ENCODE measurements at regions not wholly inside any gene's neighbourhood (a gene's known extent, or its start where the extent isn't known, plus 50 kb on each side); places are given as distances from the start of the nearest gene placed in this dataset.

DNA sequence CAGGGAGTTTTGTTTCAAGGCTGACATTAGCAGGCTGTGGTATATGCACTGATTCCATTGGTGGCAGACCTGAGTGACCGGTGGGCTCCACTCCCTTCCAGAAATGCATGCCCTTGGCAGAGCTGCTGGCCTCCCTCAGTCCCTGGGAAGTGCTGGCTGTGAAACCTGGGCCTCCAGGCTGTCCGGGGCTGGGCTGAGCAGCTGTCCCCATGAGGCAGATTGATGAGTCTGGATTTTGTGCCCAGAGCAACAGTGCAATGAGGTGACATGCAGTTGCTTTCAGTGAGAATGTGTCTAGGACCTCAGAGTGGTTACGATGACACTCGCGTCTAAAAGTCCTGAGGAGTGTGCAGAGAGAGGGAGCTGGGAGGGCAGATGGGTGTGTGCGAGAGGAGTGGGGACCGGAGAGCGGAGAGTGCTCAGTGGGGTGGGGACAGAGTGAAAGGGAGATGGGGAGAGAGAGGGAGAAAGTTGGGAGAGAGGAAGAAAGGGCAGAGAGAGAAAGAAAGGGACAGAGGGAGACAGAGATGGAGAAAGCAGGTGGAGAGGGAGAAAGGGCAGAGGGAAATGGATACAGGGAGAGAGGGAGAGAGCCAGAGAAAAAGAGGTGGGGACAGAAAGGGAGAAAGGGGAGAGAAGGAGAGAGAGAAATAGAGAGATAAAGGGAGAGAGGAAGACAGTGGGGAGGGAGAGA is 978.3 kb downstream of the BRD1 start:
- TF ChIP-seq, protein P1, sequence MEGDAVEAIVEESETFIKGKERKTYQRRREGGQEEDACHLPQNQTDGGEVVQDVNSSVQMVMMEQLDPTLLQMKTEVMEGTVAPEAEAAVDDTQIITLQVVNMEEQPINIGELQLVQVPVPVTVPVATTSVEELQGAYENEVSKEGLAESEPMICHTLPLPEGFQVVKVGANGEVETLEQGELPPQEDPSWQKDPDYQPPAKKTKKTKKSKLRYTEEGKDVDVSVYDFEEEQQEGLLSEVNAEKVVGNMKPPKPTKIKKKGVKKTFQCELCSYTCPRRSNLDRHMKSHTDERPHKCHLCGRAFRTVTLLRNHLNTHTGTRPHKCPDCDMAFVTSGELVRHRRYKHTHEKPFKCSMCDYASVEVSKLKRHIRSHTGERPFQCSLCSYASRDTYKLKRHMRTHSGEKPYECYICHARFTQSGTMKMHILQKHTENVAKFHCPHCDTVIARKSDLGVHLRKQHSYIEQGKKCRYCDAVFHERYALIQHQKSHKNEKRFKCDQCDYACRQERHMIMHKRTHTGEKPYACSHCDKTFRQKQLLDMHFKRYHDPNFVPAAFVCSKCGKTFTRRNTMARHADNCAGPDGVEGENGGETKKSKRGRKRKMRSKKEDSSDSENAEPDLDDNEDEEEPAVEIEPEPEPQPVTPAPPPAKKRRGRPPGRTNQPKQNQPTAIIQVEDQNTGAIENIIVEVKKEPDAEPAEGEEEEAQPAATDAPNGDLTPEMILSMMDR (conservative IDR thresholded peaks at IDR 0.05; ENCODE audit: low read depth in 2 of 2): no peak
- TF ChIP-seq POLR2AphosphoS5 (IDR thresholded peaks at IDR 0.05; ENCODE audit: low read depth) (no peak), EZH2 (IDR thresholded peaks at IDR 0.05; ENCODE audit: low read depth, unreplicated experiment) (no peak), EZH2phosphoT487 (IDR thresholded peaks at IDR 0.05; ENCODE audit: unreplicated experiment) (no peak), ZNF114 (CRISPR knock-in tag; IDR thresholded peaks at IDR 0.05) (no peak), JUNB (IDR thresholded peaks at IDR 0.05; ENCODE audit: unreplicated experiment) (no peak), ZNF331 (CRISPR knock-in tag; IDR thresholded peaks at IDR 0.05; ENCODE audit: low read depth) (no peak), NANOG (IDR thresholded peaks at IDR 0.05; ENCODE audit: borderline replicate concordance) (no peak), CREB1 (CRISPR knock-in tag; IDR thresholded peaks at IDR 0.05; ENCODE audit: low read depth) (no peak), STAT1 (IDR thresholded peaks at IDR 0.05; ENCODE audit: unreplicated experiment) (no peak)
- TF ChIP-seq, protein P2, sequence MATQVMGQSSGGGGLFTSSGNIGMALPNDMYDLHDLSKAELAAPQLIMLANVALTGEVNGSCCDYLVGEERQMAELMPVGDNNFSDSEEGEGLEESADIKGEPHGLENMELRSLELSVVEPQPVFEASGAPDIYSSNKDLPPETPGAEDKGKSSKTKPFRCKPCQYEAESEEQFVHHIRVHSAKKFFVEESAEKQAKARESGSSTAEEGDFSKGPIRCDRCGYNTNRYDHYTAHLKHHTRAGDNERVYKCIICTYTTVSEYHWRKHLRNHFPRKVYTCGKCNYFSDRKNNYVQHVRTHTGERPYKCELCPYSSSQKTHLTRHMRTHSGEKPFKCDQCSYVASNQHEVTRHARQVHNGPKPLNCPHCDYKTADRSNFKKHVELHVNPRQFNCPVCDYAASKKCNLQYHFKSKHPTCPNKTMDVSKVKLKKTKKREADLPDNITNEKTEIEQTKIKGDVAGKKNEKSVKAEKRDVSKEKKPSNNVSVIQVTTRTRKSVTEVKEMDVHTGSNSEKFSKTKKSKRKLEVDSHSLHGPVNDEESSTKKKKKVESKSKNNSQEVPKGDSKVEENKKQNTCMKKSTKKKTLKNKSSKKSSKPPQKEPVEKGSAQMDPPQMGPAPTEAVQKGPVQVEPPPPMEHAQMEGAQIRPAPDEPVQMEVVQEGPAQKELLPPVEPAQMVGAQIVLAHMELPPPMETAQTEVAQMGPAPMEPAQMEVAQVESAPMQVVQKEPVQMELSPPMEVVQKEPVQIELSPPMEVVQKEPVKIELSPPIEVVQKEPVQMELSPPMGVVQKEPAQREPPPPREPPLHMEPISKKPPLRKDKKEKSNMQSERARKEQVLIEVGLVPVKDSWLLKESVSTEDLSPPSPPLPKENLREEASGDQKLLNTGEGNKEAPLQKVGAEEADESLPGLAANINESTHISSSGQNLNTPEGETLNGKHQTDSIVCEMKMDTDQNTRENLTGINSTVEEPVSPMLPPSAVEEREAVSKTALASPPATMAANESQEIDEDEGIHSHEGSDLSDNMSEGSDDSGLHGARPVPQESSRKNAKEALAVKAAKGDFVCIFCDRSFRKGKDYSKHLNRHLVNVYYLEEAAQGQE (IDR thresholded peaks at IDR 0.05; ENCODE audit: unreplicated experiment): no peak
- TF ChIP-seq, protein P3, sequence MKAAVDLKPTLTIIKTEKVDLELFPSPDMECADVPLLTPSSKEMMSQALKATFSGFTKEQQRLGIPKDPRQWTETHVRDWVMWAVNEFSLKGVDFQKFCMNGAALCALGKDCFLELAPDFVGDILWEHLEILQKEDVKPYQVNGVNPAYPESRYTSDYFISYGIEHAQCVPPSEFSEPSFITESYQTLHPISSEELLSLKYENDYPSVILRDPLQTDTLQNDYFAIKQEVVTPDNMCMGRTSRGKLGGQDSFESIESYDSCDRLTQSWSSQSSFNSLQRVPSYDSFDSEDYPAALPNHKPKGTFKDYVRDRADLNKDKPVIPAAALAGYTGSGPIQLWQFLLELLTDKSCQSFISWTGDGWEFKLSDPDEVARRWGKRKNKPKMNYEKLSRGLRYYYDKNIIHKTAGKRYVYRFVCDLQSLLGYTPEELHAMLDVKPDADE (IDR thresholded peaks at IDR 0.05): no peak
- TF ChIP-seq, protein P4, sequence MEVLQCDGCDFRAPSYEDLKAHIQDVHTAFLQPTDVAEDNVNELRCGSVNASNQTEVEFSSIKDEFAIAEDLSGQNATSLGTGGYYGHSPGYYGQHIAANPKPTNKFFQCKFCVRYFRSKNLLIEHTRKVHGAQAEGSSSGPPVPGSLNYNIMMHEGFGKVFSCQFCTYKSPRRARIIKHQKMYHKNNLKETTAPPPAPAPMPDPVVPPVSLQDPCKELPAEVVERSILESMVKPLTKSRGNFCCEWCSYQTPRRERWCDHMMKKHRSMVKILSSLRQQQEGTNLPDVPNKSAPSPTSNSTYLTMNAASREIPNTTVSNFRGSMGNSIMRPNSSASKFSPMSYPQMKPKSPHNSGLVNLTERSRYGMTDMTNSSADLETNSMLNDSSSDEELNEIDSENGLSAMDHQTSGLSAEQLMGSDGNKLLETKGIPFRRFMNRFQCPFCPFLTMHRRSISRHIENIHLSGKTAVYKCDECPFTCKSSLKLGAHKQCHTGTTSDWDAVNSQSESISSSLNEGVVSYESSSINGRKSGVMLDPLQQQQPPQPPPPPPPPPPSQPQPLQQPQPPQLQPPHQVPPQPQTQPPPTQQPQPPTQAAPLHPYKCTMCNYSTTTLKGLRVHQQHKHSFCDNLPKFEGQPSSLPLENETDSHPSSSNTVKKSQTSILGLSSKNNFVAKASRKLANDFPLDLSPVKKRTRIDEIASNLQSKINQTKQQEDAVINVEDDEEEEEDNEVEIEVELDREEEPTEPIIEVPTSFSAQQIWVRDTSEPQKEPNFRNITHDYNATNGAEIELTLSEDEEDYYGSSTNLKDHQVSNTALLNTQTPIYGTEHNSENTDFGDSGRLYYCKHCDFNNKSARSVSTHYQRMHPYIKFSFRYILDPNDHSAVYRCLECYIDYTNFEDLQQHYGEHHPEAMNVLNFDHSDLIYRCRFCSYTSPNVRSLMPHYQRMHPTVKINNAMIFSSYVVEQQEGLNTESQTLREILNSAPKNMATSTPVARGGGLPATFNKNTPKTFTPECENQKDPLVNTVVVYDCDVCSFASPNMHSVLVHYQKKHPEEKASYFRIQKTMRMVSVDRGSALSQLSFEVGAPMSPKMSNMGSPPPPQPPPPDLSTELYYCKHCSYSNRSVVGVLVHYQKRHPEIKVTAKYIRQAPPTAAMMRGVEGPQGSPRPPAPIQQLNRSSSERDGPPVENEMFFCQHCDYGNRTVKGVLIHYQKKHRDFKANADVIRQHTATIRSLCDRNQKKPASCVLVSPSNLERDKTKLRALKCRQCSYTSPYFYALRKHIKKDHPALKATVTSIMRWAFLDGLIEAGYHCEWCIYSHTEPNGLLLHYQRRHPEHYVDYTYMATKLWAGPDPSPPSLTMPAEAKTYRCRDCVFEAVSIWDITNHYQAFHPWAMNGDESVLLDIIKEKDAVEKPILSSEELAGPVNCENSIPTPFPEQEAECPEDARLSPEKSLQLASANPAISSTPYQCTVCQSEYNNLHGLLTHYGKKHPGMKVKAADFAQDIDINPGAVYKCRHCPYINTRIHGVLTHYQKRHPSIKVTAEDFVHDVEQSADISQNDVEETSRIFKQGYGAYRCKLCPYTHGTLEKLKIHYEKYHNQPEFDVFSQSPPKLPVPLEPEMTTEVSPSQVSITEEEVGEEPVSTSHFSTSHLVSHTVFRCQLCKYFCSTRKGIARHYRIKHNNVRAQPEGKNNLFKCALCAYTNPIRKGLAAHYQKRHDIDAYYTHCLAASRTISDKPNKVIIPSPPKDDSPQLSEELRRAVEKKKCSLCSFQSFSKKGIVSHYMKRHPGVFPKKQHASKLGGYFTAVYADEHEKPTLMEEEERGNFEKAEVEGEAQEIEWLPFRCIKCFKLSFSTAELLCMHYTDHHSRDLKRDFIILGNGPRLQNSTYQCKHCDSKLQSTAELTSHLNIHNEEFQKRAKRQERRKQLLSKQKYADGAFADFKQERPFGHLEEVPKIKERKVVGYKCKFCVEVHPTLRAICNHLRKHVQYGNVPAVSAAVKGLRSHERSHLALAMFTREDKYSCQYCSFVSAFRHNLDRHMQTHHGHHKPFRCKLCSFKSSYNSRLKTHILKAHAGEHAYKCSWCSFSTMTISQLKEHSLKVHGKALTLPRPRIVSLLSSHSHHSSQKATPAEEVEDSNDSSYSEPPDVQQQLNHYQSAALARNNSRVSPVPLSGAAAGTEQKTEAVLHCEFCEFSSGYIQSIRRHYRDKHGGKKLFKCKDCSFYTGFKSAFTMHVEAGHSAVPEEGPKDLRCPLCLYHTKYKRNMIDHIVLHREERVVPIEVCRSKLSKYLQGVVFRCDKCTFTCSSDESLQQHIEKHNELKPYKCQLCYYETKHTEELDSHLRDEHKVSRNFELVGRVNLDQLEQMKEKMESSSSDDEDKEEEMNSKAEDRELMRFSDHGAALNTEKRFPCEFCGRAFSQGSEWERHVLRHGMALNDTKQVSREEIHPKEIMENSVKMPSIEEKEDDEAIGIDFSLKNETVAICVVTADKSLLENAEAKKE (CRISPR knock-in tag; IDR thresholded peaks at IDR 0.05): no peak

Measured in GM23338 (cell line).